Tongue (tissue), 1 donor: ENCODE measurements at regions not wholly inside any gene's neighbourhood (a gene's known extent, or its start where the extent isn't known, plus 50 kb on each side); places are given as distances from the start of the nearest gene placed in this dataset. TPM values are rescaled to one million over a fixed set of nuclear protein-coding genes. Genes with fewer than 3 reads are reported as not detected.

ENCODE experiments used
- small RNA-seq: library from RNA; depleted of rRNA; stranded (forward); fragments of <200 nt; gene quantifications from one replicate; pipeline ENCODE3, GENCODE V24; 2014; ENCODE audit warnings: low replicate concordance

Small RNA genes in the stretch of these regions (small RNA-seq; reads per million reads assigned to genes)
- gene AL359999.1 = not detected
